ENCODE measurements at regions not wholly inside any gene's neighbourhood (a gene's known extent, or its start where the extent isn't known, plus 50 kb on each side); places are given as distances from the start of the nearest gene placed in this dataset.

DNA sequence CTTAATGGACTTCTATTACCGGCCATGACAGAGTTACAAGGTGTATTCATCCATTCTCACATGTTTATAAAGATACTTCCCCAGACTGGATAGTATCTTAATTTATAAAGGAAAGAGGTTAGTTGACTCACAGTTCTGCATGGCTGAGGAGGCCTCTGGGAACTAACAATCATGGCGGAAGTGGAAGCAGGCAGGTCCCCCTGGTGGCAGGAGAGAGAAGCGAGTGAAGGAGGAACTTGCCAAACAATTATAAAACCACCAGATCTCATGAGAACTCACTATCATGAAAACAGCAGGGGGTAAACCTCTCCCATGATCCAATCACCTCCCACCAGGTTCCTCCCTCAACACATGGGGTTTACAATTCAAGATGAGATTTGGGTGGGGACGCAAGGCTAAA lies 170.0 kb upstream of the PDGFD start:
- 94% methylated on average over 4 of the region's 4 CpGs; no CpG with 5 or more reads in 1 of the 2 experiments for whole genome bisulfite sequencing, 2 experiments (ENCODE audit: extremely low coverage in 1 of 2, insufficient coverage in 1 of 2, insufficient read length in 1 of 2, insufficient replicate concordance in 2 of 2, low coverage in 1 of 2, low lambda C conversion rate in 2 of 2, missing lambda C conversion rate in 1 of 2)
- FAIRE-seq (no peak), DNase-seq (ENCODE audit: low read depth in 1 of 2, low spot score in 2 of 2) (peak in 1 of 2 experiments; percentile 53)
- no peak overlapping the region for H2BK5ac ChIP-seq (ENCODE audit: low read depth, low read length)
- H3K27me3 ChIP-seq (replicated peaks in 1 of 4; ENCODE audit: control insufficient read depth in 3 of 4, extremely low read depth in 1 of 4, insufficient read depth in 3 of 4, low read length in 3 of 4), result peaks cover 0 to 1% (median 0%) of the 10 kb centered on the region in 4 experiments; a peak in 1 of 7 replicates
- no peak overlapping the region for H3K14ac ChIP-seq (ENCODE audit: insufficient read length)
- H3K4ac ChIP-seq (replicated peaks; ENCODE audit: insufficient read length, low read depth, low read length), result no peak overlapping the region
- H2AK5ac ChIP-seq (ENCODE audit: low read depth, low read length), result no peak overlapping the region
- no peaks in the 10 kb centered on the region for H3K36me3 ChIP-seq (ENCODE audit: control insufficient read depth in 2 of 4, insufficient read depth in 4 of 4, low read length in 3 of 4)
- no peak overlapping the region for H3K27ac ChIP-seq (ENCODE audit: low read depth, low read length)
- no peaks in the 10 kb centered on the region for H3K79me2 ChIP-seq (ENCODE audit: control insufficient read depth in 1 of 2, insufficient read depth in 2 of 2, low read length in 2 of 2)
- no peaks in the 10 kb centered on the region for H3K79me1 ChIP-seq (ENCODE audit: low read depth, low read length)
- H3K23ac ChIP-seq (ENCODE audit: insufficient read length), result no peak overlapping the region
- no peak overlapping the region for H3K4me2 ChIP-seq (ENCODE audit: insufficient read depth in 1 of 2, low read depth in 2 of 2, low read length in 2 of 2)
- TF ChIP-seq KDM1A (IDR thresholded peaks at IDR 0.05; ENCODE audit: borderline replicate concordance, low read length) (no peak), RAD21 (IDR thresholded peaks at IDR 0.05 in 1 of 2, conservative IDR thresholded peaks at IDR 0.05 in 1 of 2; ENCODE audit: low read depth in 2 of 2, low read length in 2 of 2) (peak; percentile 25 to 40; a peak in 2 of 4 replicates), SRF (IDR thresholded peaks at IDR 0.05; ENCODE audit: low read depth, low read length) (no peak), YY1 (IDR thresholded peaks at IDR 0.05; ENCODE audit: low read depth, low read length) (peak; percentile 80)
- TF ChIP-seq, protein P1, sequence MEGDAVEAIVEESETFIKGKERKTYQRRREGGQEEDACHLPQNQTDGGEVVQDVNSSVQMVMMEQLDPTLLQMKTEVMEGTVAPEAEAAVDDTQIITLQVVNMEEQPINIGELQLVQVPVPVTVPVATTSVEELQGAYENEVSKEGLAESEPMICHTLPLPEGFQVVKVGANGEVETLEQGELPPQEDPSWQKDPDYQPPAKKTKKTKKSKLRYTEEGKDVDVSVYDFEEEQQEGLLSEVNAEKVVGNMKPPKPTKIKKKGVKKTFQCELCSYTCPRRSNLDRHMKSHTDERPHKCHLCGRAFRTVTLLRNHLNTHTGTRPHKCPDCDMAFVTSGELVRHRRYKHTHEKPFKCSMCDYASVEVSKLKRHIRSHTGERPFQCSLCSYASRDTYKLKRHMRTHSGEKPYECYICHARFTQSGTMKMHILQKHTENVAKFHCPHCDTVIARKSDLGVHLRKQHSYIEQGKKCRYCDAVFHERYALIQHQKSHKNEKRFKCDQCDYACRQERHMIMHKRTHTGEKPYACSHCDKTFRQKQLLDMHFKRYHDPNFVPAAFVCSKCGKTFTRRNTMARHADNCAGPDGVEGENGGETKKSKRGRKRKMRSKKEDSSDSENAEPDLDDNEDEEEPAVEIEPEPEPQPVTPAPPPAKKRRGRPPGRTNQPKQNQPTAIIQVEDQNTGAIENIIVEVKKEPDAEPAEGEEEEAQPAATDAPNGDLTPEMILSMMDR (IDR thresholded peaks at IDR 0.05; ENCODE audit: control extremely low read depth in 1 of 3, insufficient read depth in 1 of 3, low read depth in 1 of 3, low read length in 3 of 3), result peak; percentile 42 to 54 (median 46)
- H2BK20ac ChIP-seq (ENCODE audit: low read length), result no peak overlapping the region
- H3K4me1 ChIP-seq (replicated peaks in 1 of 4; ENCODE audit: control insufficient read depth in 3 of 4, insufficient read depth in 4 of 4, low read length in 3 of 4), result no peaks in the 10 kb centered on the region
- no peak overlapping the region for H3K4me3 ChIP-seq (ENCODE audit: extremely low read depth in 1 of 4, insufficient read depth in 2 of 4, low read depth in 3 of 4, low read length in 4 of 4)
- ChIA-PET CTCF (ENCODE audit: partially characterized antibody) (interaction anchor here (0.7 to 3.3 kb wide), 10 partner anchors 8 to 78 kb away, joined by 3 to 20 read pairs (median 6); no protein-coding TSS in a partner anchor), POLR2A (ENCODE audit: partially characterized antibody) (no interaction called here)
- no peak overlapping the region for H4K8ac ChIP-seq (ENCODE audit: extremely low read depth, insufficient read depth, low read length)
- H4K91ac ChIP-seq (replicated peaks; ENCODE audit: insufficient read length, low read length), result no peak overlapping the region
- H3K9ac ChIP-seq (replicated peaks in 1 of 4; ENCODE audit: extremely low read depth in 1 of 4, low read depth in 3 of 4, low read length in 3 of 4), result no peak overlapping the region
- no peaks in the 10 kb centered on the region for H3K9me3 ChIP-seq (ENCODE audit: insufficient read depth in 2 of 2, low read depth in 1 of 2, low read length in 1 of 2)
- H3K23me2 ChIP-seq (ENCODE audit: low read depth, low read length), result no peaks in the 10 kb centered on the region
- H2BK12ac ChIP-seq (ENCODE audit: low read depth, low read length), result no peak overlapping the region
- no peak overlapping the region for H3K18ac ChIP-seq (ENCODE audit: extremely low read depth, low read length)
- H4K20me1 ChIP-seq (replicated peaks in 1 of 2; ENCODE audit: control insufficient read depth in 1 of 2, insufficient read depth in 2 of 2, low read length in 2 of 2), result no peaks in the 10 kb centered on the region
- no peak overlapping the region for H4K5ac ChIP-seq (ENCODE audit: insufficient read length, low read depth, low read length)
- H2AFZ ChIP-seq (ENCODE audit: low read length), result no peak overlapping the region
- no peak overlapping the region for H3K56ac ChIP-seq (replicated peaks; ENCODE audit: insufficient read length, low read depth, low read length)
- no peak overlapping the region for H2BK15ac ChIP-seq (ENCODE audit: low read length)
- no peak overlapping the region for H2BK120ac ChIP-seq (replicated peaks; ENCODE audit: low read depth, low read length)

Measured in H1 (cell line).